Cardiac fibroblast (primary cell): ENCODE measurements at regions not wholly inside any gene's neighbourhood (a gene's known extent, or its start where the extent isn't known, plus 50 kb on each side); places are given as distances from the start of the nearest gene placed in this dataset.

ENCODE experiments used
- DNase-seq, 2 donors: peaks; one replicate each; pipeline versions ENCODE4 v3.0.0 to v3.0.0-alpha.2; 2010; ENCODE audit warnings: low read depth in 2 of 2
- H3K4me3 ChIP-seq, 2 donors: replicated peaks in 1 of 2; 1 replicate in 1 of 2; 2 replicates in 1 of 2; pipeline ENCODE4 v1.5.1; 2011; ENCODE audit warnings: low read depth in 2 of 2, low read length in 2 of 2, mild to moderate bottlenecking in 2 of 2, moderate library complexity in 1 of 2
- TF ChIP-seq, protein P1 (sequence below): IDR thresholded peaks from one replicate; pipeline ENCODE4 v1.5.1; 2011; ENCODE audit warnings: low read depth, mild to moderate bottlenecking, low read length, inconsistent platforms

DNA sequence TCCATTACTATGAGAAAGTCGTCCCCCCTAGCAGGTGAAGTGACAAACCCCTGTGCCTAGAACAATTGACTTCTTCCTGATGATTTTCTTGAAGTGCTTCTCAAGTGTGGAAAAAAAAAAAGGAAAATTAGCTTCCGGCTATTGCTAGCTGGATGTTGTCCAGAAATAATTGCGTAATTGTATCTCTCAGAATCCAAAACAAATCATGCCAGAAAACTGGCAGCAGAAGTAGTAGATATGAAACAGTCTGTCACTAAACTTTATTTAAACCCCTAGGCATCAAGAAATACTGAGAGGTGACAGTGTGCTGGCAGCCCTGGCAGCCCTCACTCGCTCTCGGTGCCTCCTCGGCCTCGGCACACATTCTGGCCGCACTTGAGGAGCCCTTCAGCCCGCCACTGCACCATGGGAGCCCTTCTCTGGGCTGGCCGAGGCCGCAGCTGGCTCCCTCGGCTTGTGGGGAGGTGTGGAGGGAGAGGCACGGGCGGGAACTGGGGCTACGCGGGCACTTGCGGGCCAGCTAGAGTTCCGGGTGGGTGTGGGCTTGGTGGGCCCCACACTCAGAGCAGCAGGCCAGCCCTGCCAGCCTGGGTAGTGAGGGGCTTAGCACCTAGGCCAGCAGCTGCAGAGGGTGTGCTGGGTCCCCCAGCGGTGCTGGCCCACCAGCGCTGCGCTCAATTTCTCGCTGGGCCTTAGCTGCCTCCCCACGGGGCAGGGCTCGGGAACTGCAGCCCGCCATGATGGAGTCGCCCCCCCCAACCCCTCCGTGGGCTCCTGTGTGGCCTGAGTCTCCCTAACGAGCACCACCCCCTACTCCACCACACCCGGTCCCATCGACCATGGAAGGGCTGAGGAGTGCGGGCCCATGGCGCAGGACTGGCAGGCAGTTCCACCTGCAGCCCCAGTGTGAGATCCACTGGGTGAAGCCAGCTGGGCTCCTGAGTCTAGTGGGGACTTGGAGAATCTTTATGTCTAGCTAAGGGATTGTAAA is 80.5 kb upstream of the ABCA12 start:
- TF ChIP-seq, protein P1, sequence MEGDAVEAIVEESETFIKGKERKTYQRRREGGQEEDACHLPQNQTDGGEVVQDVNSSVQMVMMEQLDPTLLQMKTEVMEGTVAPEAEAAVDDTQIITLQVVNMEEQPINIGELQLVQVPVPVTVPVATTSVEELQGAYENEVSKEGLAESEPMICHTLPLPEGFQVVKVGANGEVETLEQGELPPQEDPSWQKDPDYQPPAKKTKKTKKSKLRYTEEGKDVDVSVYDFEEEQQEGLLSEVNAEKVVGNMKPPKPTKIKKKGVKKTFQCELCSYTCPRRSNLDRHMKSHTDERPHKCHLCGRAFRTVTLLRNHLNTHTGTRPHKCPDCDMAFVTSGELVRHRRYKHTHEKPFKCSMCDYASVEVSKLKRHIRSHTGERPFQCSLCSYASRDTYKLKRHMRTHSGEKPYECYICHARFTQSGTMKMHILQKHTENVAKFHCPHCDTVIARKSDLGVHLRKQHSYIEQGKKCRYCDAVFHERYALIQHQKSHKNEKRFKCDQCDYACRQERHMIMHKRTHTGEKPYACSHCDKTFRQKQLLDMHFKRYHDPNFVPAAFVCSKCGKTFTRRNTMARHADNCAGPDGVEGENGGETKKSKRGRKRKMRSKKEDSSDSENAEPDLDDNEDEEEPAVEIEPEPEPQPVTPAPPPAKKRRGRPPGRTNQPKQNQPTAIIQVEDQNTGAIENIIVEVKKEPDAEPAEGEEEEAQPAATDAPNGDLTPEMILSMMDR = no peak
- no peak overlapping the region for H3K4me3 ChIP-seq
- peak; percentile 15 to 63 for DNase-seq

DNA sequence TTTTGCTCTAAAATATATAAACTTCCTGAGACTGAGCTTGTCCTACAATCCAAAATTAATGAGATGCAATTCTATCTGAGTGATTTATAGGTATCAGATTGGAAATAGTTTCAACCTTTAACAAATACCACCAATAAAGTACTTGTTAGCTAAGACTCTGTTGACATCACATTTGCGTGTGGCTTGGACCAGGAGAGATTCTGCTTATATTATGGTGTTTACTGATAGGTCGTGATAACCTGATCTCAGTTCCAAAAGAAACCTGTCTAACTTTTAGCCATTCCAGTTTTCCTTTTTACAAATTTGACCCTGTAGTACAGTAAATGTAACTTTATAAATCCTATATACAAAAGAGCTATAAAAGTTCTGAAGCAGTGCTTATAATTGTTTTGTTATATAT is 78.4 kb upstream of the ABCA12 start:
- no peak for DNase-seq
- TF ChIP-seq, protein P1 = no peak
- H3K4me3 ChIP-seq = no peak overlapping the region

- DNase-seq = no peak
- TF ChIP-seq, protein P1 = no peak
- H3K4me3 ChIP-seq = no peak overlapping the region
These were observed 77.2 kb upstream of the ABCA12 start for GRCh38 chr2:215215637-215216036.

DNA sequence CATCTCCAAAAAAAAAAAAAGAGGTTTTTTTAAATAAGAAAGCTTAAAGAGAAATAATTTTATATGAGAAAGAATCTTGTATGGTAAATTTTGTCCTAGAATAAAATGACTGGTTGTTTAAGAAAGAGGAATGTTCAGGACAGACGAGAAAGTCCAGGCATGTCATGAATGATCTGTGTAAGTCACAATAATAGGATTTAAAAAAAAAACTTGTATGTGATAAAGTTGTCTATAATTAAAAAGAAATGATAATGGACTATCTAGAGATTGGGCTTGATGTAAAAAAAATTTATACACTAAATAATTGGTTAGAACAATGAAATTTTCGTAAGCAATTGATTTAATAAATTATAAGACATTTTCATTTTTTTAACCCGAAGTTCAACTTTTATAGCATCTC is 71.7 kb upstream of the ABCA12 start:
- DNase-seq = no peak
- H3K4me3 ChIP-seq = no peak overlapping the region
- TF ChIP-seq, protein P1 = no peak

GRCh38 chr2:215207791-215208367 is 69.5 kb upstream of the ABCA12 start:
- TF ChIP-seq, protein P1 = no peak
- DNase-seq = no peak
- no peak overlapping the region for H3K4me3 ChIP-seq

GRCh38 chr2:215207041-215207440 is 68.6 kb upstream of the ABCA12 start:
- H3K4me3 ChIP-seq = no peak overlapping the region
- DNase-seq = no peak
- TF ChIP-seq, protein P1 = no peak
